Tongue (tissue), 1 donor: ENCODE measurements at regions not wholly inside any gene's neighbourhood (a gene's known extent, or its start where the extent isn't known, plus 50 kb on each side); places are given as distances from the start of the nearest gene placed in this dataset.
"Not testable (repeated sequence)": the region's sequence is repeated elsewhere in the genome, so short reads cannot be mapped to it uniquely, and the experiment has no call there.

Experiments used
- DNase-seq: peaks from one replicate; pipeline ENCODE4 v3.0.0-alpha.2; 2015

- no peak for DNase-seq
These were observed 169.9 kb downstream of the CPE start for GRCh38 chr4:165548702-165549101.

- no peak for DNase-seq
These were observed 174.5 kb downstream of the CPE start for GRCh38 chr4:165553221-165553810.

GRCh38 chr4:165555302-165555701 is 176.5 kb downstream of the CPE start:
- no peak for DNase-seq

GRCh38 chr4:165556383-165556782 is 177.6 kb downstream of the CPE start:
- DNase-seq: no peak

- DNase-seq: no peak
These were observed 182.1 kb downstream of the CPE start for GRCh38 chr4:165560941-165561340.

- no peak for DNase-seq
These were observed 185.0 kb downstream of the CPE start for GRCh38 chr4:165563851-165564250.

- no peak for DNase-seq
These were observed 190.2 kb downstream of the CPE start for GRCh38 chr4:165569031-165569430.

- not testable (repeated sequence) for DNase-seq
These were observed 192.7 kb downstream of the CPE start for GRCh38 chr4:165571476-165571875.

- DNase-seq: peak; percentile 6
These were observed 201.6 kb downstream of the CPE start for GRCh38 chr4:165580351-165580905.

- DNase-seq: no peak
These were observed 204.5 kb downstream of the CPE start for GRCh38 chr4:165583341-165583740.

- no peak for DNase-seq
These were observed 206.1 kb downstream of the CPE start for GRCh38 chr4:165584916-165585315.

- peak; percentile 58 for DNase-seq
These were observed 209.9 kb downstream of the CPE start for GRCh38 chr4:165588534-165589315.

- DNase-seq: peak; percentile 21
These were observed 213.6 kb downstream of the CPE start for GRCh38 chr4:165592386-165592785.

- no peak for DNase-seq
These were observed 219.0 kb downstream of the CPE start for GRCh38 chr4:165597581-165598480.

- DNase-seq: no peak
These were observed 222.3 kb downstream of the CPE start for GRCh38 chr4:165600959-165601683.

GRCh38 chr4:165602621-165603020 is 223.8 kb downstream of the CPE start:
- no peak for DNase-seq

GRCh38 chr4:165604181-165604580 is 225.4 kb downstream of the CPE start:
- no peak for DNase-seq

- DNase-seq: no peak
These were observed 227.0 kb downstream of the CPE start for GRCh38 chr4:165605811-165606210.

GRCh38 chr4:165606465-165607205 is 227.8 kb downstream of the CPE start:
- peak; percentile 24 for DNase-seq

- DNase-seq: no peak
These were observed 230.8 kb downstream of the CPE start for GRCh38 chr4:165609653-165610052.
